ENCODE measurements at regions not wholly inside any gene's neighbourhood (a gene's known extent, or its start where the extent isn't known, plus 50 kb on each side); places are given as distances from the start of the nearest gene placed in this dataset.
"Not testable (repeated sequence)": the region's sequence is repeated elsewhere in the genome, so short reads cannot be mapped to it uniquely, and the experiment has no call there.

GRCh38 chr1:238457610-238458009, 566.9 kb upstream of the ZP4 start:
- peak; percentile 54 for DNase-seq (ENCODE audit: low read depth)

GRCh38 chr1:238451781-238452310, 561.1 kb upstream of the ZP4 start:
- DNase-seq (ENCODE audit: low read depth), result no peak

- peak; percentile 53 for DNase-seq (ENCODE audit: low read depth)
Measured at GRCh38 chr1:238450976-238451375, 560.3 kb upstream of the ZP4 start.

GRCh38 chr1:238443687-238444086, 553.0 kb upstream of the ZP4 start:
- no peak for DNase-seq (ENCODE audit: low read depth)

- no peak for DNase-seq (ENCODE audit: low read depth)
Measured at GRCh38 chr1:238439511-238439910, 548.8 kb upstream of the ZP4 start.

- no peak for DNase-seq (ENCODE audit: low read depth)
Measured at GRCh38 chr1:238438311-238439270, 547.9 kb upstream of the ZP4 start.

- DNase-seq (ENCODE audit: low read depth), result peak; percentile 31
Measured at GRCh38 chr1:238429703-238430102, 539.0 kb upstream of the ZP4 start.

- no peak for DNase-seq (ENCODE audit: low read depth)
Measured at GRCh38 chr1:238419209-238419608, 528.5 kb upstream of the ZP4 start.

- peak; percentile 22 for DNase-seq (ENCODE audit: low read depth)
Measured at GRCh38 chr1:238409932-238410331, 519.2 kb upstream of the ZP4 start.

GRCh38 chr1:238409191-238409850, 518.6 kb upstream of the ZP4 start:
- DNase-seq (ENCODE audit: low read depth), result peak; percentile 92

GRCh38 chr1:238408737-238409136, 518.0 kb upstream of the ZP4 start:
- no peak for DNase-seq (ENCODE audit: low read depth)

- no peak for DNase-seq (ENCODE audit: low read depth)
Measured at GRCh38 chr1:238406098-238406860, 515.6 kb upstream of the ZP4 start.

GRCh38 chr1:238404921-238405320, 514.2 kb upstream of the ZP4 start:
- no peak for DNase-seq (ENCODE audit: low read depth)

GRCh38 chr1:238404481-238404880, 513.8 kb upstream of the ZP4 start:
- no peak for DNase-seq (ENCODE audit: low read depth)

- DNase-seq (ENCODE audit: low read depth), result no peak
Measured at GRCh38 chr1:238401144-238401543, 510.4 kb upstream of the ZP4 start.

- peak; percentile 10 for DNase-seq (ENCODE audit: low read depth)
Measured at GRCh38 chr1:238399558-238399957, 508.8 kb upstream of the ZP4 start.

GRCh38 chr1:238396140-238396539, 505.4 kb upstream of the ZP4 start:
- DNase-seq (ENCODE audit: low read depth), result no peak

- DNase-seq (ENCODE audit: low read depth), result peak; percentile 76
Measured at GRCh38 chr1:238384381-238384780, 493.7 kb upstream of the ZP4 start.

- no peak for DNase-seq (ENCODE audit: low read depth)
Measured at GRCh38 chr1:238380167-238380566, 489.4 kb upstream of the ZP4 start.

GRCh38 chr1:238379446-238379845, 488.7 kb upstream of the ZP4 start:
- not testable (repeated sequence) for DNase-seq (ENCODE audit: low read depth)

- no peak for DNase-seq (ENCODE audit: low read depth)
Measured at GRCh38 chr1:238377280-238377919, 486.7 kb upstream of the ZP4 start.

- DNase-seq (ENCODE audit: low read depth), result no peak
Measured at GRCh38 chr1:238370599-238370998, 479.9 kb upstream of the ZP4 start.

Data from ELR (cell line).